ENCODE measurements at regions not wholly inside any gene's neighbourhood (a gene's known extent, or its start where the extent isn't known, plus 50 kb on each side); places are given as distances from the start of the nearest gene placed in this dataset.

DNA sequence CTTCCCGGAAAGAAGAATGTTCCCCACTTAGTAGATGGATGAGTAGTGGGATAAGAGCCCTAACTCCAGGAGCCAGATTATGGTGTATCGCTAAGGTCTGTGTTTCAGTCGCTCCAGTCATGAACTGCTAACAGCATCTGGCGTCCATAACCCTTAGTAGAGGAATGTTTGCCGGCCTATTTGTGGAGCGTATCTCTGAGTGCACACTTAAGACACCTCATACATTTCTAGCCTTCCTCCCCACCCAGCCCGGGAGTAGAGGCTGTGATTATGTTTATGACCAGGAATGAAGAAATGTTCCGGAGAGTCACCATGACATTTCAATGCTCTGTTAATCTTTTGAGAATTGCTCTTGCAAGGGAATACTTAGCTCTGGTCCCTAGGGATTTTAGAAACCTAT, 251.1 kb upstream of the SOX4 start:
- TF ChIP-seq CTCF (conservative IDR thresholded peaks at IDR 0.05 in 1 of 2, IDR thresholded peaks at IDR 0.05 in 1 of 2; ENCODE audit: low read depth in 1 of 2, low read length in 2 of 2) (no peak), EZH2 (IDR thresholded peaks at IDR 0.05; ENCODE audit: low read length, missing control alignments) (no peak)

Measured in fibroblast of lung (primary cell).